ENCODE measurements at regions not wholly inside any gene's neighbourhood (a gene's known extent, or its start where the extent isn't known, plus 50 kb on each side); places are given as distances from the start of the nearest gene placed in this dataset.

GRCh38 chr10:10699427-10699826 lies 318.2 kb upstream of the CELF2 start:
- TF ChIP-seq CTCF (IDR thresholded peaks at IDR 0.05) (no peak), POLR2A (IDR thresholded peaks at IDR 0.05; ENCODE audit: low read length) (no peak), REST (IDR thresholded peaks at IDR 0.05) (no peak), EP300 (IDR thresholded peaks at IDR 0.05) (no peak), JUNB (IDR thresholded peaks at IDR 0.05) (no peak), KDM5A (IDR thresholded peaks at IDR 0.05) (no peak), BHLHE40 (IDR thresholded peaks at IDR 0.05; ENCODE audit: low read depth, low read length) (no peak), CEBPB (IDR thresholded peaks at IDR 0.05) (no peak), E2F6 (IDR thresholded peaks at IDR 0.05; ENCODE audit: borderline replicate concordance, low read depth) (no peak)
